ENCODE measurements at regions not wholly inside any gene's neighbourhood (a gene's known extent, or its start where the extent isn't known, plus 50 kb on each side); places are given as distances from the start of the nearest gene placed in this dataset.

- Histone ChIP-seq H3K4me3 (ENCODE audit: low read depth in 1 of 2, low read length in 1 of 2) (no peak overlapping the region), H3K4me1 (ENCODE audit: control insufficient read depth in 1 of 2, insufficient read depth in 1 of 2, low read depth in 1 of 2, low read length in 1 of 2) (peaks cover 8 to 9% of the 10 kb centered on the region in 2 experiments), H3K27me3 (no peaks in the 10 kb centered on the region)
Measured at GRCh38 chr13:50518781-50519201, 324.7 kb downstream of the DLEU7 start.

GRCh38 chr13:50519866-50520265 is 323.6 kb downstream of the DLEU7 start:
- Histone ChIP-seq H3K36me3 (no peaks in the 10 kb centered on the region), H3K4me3 (ENCODE audit: low read depth in 1 of 2, low read length in 1 of 2) (no peak overlapping the region), H3K27ac (no peak overlapping the region), H3K4me1 (ENCODE audit: control insufficient read depth in 1 of 2, insufficient read depth in 1 of 2, low read depth in 1 of 2, low read length in 1 of 2) (peaks cover 8 to 9% of the 10 kb centered on the region in 2 experiments), H3K9me3 (no peaks in the 10 kb centered on the region), H3K27me3 (no peaks in the 10 kb centered on the region)
- no peak for TF ChIP-seq CTCF (IDR thresholded peaks at IDR 0.05)

More at GRCh38 chr13:50518781-50519201, 324.7 kb downstream of the DLEU7 start:
- no peaks in the 10 kb centered on the region for H3K9me3 ChIP-seq
- no peak overlapping the region for H3K27ac ChIP-seq
- TF ChIP-seq CTCF (IDR thresholded peaks at IDR 0.05), result no peak
- no peaks in the 10 kb centered on the region for H3K36me3 ChIP-seq

GRCh38 chr13:50521006-50521830 is 322.3 kb downstream of the DLEU7 start:
- H3K4me3 ChIP-seq (ENCODE audit: low read depth in 1 of 2, low read length in 1 of 2), result no peak overlapping the region
- H3K36me3 ChIP-seq, result no peaks in the 10 kb centered on the region
- no peak for TF ChIP-seq CTCF (IDR thresholded peaks at IDR 0.05)
- H3K9me3 ChIP-seq, result no peaks in the 10 kb centered on the region
- H3K4me1 ChIP-seq (ENCODE audit: control insufficient read depth in 1 of 2, insufficient read depth in 1 of 2, low read depth in 1 of 2, low read length in 1 of 2), result peaks cover 8 to 9% of the 10 kb centered on the region in 2 experiments
- no peak overlapping the region for H3K27ac ChIP-seq
- H3K27me3 ChIP-seq, result no peaks in the 10 kb centered on the region

- no peaks in the 10 kb centered on the region for H3K27me3 ChIP-seq
- H3K4me3 ChIP-seq (ENCODE audit: low read depth in 1 of 2, low read length in 1 of 2), result no peak overlapping the region
- H3K9me3 ChIP-seq, result no peaks in the 10 kb centered on the region
- H3K36me3 ChIP-seq, result no peaks in the 10 kb centered on the region
- no peak overlapping the region for H3K27ac ChIP-seq
- H3K4me1 ChIP-seq (ENCODE audit: control insufficient read depth in 1 of 2, insufficient read depth in 1 of 2, low read depth in 1 of 2, low read length in 1 of 2), result peaks cover 8 to 9% of the 10 kb centered on the region in 2 experiments
- TF ChIP-seq CTCF (IDR thresholded peaks at IDR 0.05), result no peak
Measured at GRCh38 chr13:50521831-50522149, 321.7 kb downstream of the DLEU7 start.

GRCh38 chr13:50522506-50522905 is 321.0 kb downstream of the DLEU7 start:
- Histone ChIP-seq H3K9me3 (no peaks in the 10 kb centered on the region), H3K27ac (no peak overlapping the region), H3K27me3 (no peaks in the 10 kb centered on the region), H3K4me1 (ENCODE audit: control insufficient read depth in 1 of 2, insufficient read depth in 1 of 2, low read depth in 1 of 2, low read length in 1 of 2) (peaks cover 8 to 14% of the 10 kb centered on the region in 2 experiments), H3K4me3 (ENCODE audit: low read depth in 1 of 2, low read length in 1 of 2) (no peak overlapping the region), H3K36me3 (no peaks in the 10 kb centered on the region)
- no peak for TF ChIP-seq CTCF (IDR thresholded peaks at IDR 0.05)
